ENCODE measurements at regions not wholly inside any gene's neighbourhood (a gene's known extent, or its start where the extent isn't known, plus 50 kb on each side); places are given as distances from the start of the nearest gene placed in this dataset.

DNA sequence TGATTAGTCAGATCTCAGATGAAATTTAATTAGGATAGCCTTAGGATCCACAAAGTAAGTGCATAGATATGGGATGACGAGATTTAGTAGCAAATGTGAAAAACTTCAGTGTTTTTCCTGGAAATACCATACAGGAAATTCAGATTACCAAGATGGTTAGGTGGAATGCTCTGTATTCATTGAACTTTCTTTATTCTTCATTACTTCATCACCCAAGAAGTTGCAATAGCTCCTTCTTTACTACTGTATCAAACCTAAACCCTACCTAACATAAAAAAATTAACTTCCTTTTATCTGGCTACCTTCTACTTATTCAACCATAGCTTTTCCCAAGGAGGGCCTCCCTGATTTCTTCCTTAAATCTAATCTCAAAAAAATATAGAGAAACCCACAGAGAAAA, 100.4 kb downstream of the TTC6 start:
- intact Hi-C loops (cut with DNase I): no loop called here
- Histone ChIP-seq H3K9me3 (no peaks in the 10 kb centered on the region), H3K4me3 (no peak overlapping the region), H3K4me1 (no peaks in the 10 kb centered on the region), H3K27me3 (no peaks in the 10 kb centered on the region), H3K36me3 (no peaks in the 10 kb centered on the region), H3K27ac (no peak overlapping the region)
- no peak for DNase-seq (ENCODE audit: low spot score in 2 of 2)
- TF ChIP-seq, protein P1, sequence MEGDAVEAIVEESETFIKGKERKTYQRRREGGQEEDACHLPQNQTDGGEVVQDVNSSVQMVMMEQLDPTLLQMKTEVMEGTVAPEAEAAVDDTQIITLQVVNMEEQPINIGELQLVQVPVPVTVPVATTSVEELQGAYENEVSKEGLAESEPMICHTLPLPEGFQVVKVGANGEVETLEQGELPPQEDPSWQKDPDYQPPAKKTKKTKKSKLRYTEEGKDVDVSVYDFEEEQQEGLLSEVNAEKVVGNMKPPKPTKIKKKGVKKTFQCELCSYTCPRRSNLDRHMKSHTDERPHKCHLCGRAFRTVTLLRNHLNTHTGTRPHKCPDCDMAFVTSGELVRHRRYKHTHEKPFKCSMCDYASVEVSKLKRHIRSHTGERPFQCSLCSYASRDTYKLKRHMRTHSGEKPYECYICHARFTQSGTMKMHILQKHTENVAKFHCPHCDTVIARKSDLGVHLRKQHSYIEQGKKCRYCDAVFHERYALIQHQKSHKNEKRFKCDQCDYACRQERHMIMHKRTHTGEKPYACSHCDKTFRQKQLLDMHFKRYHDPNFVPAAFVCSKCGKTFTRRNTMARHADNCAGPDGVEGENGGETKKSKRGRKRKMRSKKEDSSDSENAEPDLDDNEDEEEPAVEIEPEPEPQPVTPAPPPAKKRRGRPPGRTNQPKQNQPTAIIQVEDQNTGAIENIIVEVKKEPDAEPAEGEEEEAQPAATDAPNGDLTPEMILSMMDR (IDR thresholded peaks at IDR 0.05): no peak

DNA sequence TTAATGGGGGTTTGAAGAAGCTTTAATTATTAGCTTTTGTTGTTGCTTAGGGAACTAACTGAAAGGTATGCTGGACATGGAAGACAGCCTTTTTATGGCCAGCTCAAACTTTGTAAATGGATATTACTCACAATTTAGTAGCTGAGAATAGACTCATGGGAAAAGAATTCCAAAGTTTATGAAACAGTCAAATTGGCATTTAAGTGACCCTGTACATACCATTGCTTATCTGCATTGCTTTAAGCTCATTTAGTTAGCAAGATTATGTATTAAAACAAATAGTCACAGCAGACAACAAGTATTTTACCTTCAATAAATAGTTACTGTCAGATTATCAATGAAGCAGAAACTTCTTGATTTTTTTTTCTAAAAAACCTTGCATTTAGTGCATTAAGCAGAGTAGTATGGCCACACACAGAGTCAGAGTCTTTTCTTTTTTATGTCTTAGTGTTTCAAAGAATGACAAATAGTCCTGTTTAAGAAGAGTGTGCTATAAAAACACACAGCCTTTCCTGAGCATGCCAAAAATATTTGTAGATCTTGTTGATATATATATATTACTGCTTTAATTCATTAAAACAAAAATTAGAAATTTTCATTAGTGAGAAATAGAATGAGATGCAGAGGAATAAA, 102.2 kb downstream of the TTC6 start:
- TF ChIP-seq, protein P1 (IDR thresholded peaks at IDR 0.05): no peak
- Histone ChIP-seq H3K27ac (no peak overlapping the region), H3K9me3 (no peaks in the 10 kb centered on the region), H3K4me3 (no peak overlapping the region), H3K4me1 (no peaks in the 10 kb centered on the region), H3K36me3 (no peaks in the 10 kb centered on the region), H3K27me3 (no peaks in the 10 kb centered on the region)
- DNase-seq (ENCODE audit: low spot score in 2 of 2): no peak
- intact Hi-C loops (cut with DNase I): no loop called here

DNA sequence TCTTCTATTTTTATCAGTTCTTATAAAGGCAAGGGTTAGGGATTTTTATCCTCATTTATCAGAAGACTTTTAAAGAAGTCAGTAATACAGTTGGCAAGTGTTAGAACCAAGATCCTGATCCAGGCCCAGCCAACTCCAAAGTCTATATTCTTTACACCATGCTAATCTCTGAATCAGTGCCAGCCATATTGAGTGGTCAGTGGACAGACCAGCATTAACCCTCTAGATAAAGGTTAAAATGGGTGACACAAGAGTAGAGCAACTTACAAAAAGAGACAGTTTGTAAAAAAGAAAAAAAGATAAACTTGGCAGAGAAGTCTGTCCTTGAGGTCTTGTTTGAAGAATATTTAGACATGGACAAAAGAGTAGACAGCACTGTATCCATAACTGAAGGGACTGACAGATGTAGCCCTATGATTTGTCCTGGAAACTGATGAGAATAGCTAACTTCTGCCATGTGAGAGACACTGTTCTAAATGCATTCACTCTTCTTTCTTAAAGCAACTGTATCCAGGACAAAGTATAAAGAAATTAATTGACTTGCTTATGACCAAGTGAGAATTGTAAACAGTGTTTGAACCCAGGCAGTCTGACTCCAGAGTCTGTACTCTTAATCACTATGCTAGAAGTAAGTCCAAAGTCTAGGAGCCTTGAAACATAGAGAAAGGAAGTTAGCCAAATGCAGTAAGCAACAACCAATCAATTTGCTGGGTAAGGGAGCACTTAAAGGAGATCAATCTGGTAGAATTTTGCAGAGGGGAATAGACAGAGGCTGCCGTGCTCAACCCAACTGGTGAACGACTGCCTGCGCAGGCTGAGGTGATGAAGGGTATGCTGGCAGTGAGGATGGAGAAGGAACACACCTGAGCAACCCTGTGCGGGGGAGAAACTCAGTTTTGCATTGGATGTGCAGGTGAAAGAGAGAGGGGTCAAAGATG, 103.7 kb downstream of the TTC6 start:
- Histone ChIP-seq H3K27me3 (no peaks in the 10 kb centered on the region), H3K9me3 (no peaks in the 10 kb centered on the region), H3K4me1 (no peaks in the 10 kb centered on the region), H3K27ac (no peak overlapping the region), H3K4me3 (no peak overlapping the region), H3K36me3 (no peaks in the 10 kb centered on the region)
- intact Hi-C loops (cut with DNase I): no loop called here
- TF ChIP-seq, protein P1 (IDR thresholded peaks at IDR 0.05): no peak
- no peak for DNase-seq (ENCODE audit: low spot score in 2 of 2)

DNA sequence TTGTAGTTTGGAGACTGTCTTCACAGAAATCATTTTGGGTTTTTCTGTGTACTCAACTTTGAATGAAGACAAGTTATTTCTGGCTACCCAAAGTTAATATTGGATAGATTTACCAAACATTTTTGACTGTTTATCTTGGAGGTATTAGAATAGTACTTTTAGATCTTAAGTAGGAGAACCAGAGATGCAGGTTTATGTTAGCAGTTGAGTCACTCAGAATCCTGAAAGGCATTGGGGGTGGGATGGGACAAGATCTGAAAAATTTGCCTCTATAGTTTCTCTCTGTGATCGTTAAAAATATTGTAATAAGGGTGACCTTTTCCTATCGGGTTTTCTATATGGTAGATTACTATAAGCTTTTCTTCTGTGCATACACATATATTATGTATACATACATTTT, 112.3 kb downstream of the TTC6 start:
- Histone ChIP-seq H3K36me3 (no peaks in the 10 kb centered on the region), H3K27ac (no peak overlapping the region), H3K27me3 (no peaks in the 10 kb centered on the region), H3K4me3 (no peak overlapping the region), H3K9me3 (no peaks in the 10 kb centered on the region), H3K4me1 (no peaks in the 10 kb centered on the region)
- no peak for DNase-seq (ENCODE audit: low spot score in 2 of 2)
- TF ChIP-seq, protein P1 (IDR thresholded peaks at IDR 0.05): no peak
- intact Hi-C loops (cut with DNase I): no loop called here

DNA sequence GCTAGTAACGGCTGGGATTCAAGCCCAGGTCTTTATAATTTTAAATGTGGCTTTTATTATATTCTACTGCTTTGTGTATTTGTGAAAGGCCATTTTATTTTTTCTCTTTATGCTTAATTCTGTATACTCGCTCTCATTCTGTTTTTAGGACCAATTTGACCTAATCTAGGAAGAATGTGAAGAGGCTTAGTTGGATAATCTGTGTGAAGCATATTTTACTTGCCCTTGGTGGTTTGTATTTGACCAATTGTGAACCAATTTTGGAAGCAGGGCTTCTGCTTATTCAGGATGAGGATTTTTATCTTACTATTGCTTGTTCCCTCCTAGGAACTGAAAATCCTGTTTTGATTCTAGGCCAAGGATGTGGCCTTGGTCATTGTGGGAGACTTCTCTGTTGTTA, 113.1 kb downstream of the TTC6 start:
- no peak overlapping the region for H3K4me3 ChIP-seq
- H3K9me3 ChIP-seq: no peaks in the 10 kb centered on the region
- TF ChIP-seq, protein P1 (IDR thresholded peaks at IDR 0.05): no peak
- no peaks in the 10 kb centered on the region for H3K36me3 ChIP-seq
- no peaks in the 10 kb centered on the region for H3K27me3 ChIP-seq
- no peak overlapping the region for H3K27ac ChIP-seq
- no peaks in the 10 kb centered on the region for H3K4me1 ChIP-seq
- DNase-seq (ENCODE audit: low spot score in 2 of 2): no peak
- intact Hi-C loops (cut with DNase I): no loop called here
